Stomach (tissue), 8 donors: ENCODE measurements at regions not wholly inside any gene's neighbourhood (a gene's known extent, or its start where the extent isn't known, plus 50 kb on each side); places are given as distances from the start of the nearest gene placed in this dataset.
"Not testable (repeated sequence)": the region's sequence is repeated elsewhere in the genome, so short reads cannot be mapped to it uniquely, and the experiment has no call there.

Experiments used
- DNase-seq, 2 donors: peaks; one replicate each; pipeline versions ENCODE4 v3.0.0 to v3.0.0-alpha.2; 2013 to 2019
- H3K27ac ChIP-seq, 5 donors: fragments of 200-600 bp in 4 of 5; sonication (generic) in 4 of 5; one replicate each; pipeline ENCODE4 v1.5.1; 2013 to 2019; ENCODE audit warnings: mild to moderate bottlenecking in 1 of 5, moderate library complexity in 1 of 5
- H3K27me3 ChIP-seq, 3 donors: fragments of 200-600 bp; sonication (generic); one replicate each; pipeline ENCODE4 v1.5.1; 2017 to 2019; ENCODE audit warnings: mixed run types in 1 of 3
- H3K36me3 ChIP-seq, 4 donors: fragments of 200-600 bp; sonication (generic); 1 replicate in 3 of 4; 2 replicates in 1 of 4; pipeline ENCODE4 v1.5.1; 2016 to 2019
- H3K4me1 ChIP-seq, 4 donors: fragments of 200-600 bp; sonication (generic); one replicate each; pipeline ENCODE4 v1.5.1; 2016 to 2019
- H3K4me3 ChIP-seq, 4 donors: fragments of 200-600 bp; sonication (generic) in 3 of 4; one replicate each; pipeline ENCODE4 v1.5.1; 2016 to 2019; ENCODE audit warnings: mild to moderate bottlenecking in 1 of 4
- H3K9me3 ChIP-seq, 4 donors: fragments of 200-600 bp; sonication (generic); one replicate each; pipeline ENCODE4 v1.5.1; 2016 to 2019
- EP300 ChIP-seq: sonication (generic); formaldehyde crosslinking; IDR thresholded peaks from one replicate; pipeline ENCODE4 v1.6.1; 2017; ENCODE audit warnings: antibody characterized with exemption
- POLR2A ChIP-seq, 4 donors: fragments of 450-650 bp; IDR thresholded peaks; one replicate each; pipeline ENCODE4 v1.6.1; 2016; ENCODE audit warnings: antibody characterized with exemption in 4 of 4, control low read depth in 2 of 4, mild to moderate bottlenecking in 1 of 4, moderate library complexity in 1 of 4
- POLR2AphosphoS5 ChIP-seq, 3 donors: sonication (generic); formaldehyde crosslinking; IDR thresholded peaks; one replicate each; pipeline ENCODE4 v1.6.1; 2016; ENCODE audit warnings: antibody characterized with exemption in 3 of 3
- WGBS, 5 donors: extraction: QIAGEN DNeasy Blood & Tissue Kit in 3 of 5; methylation state at CpG; one replicate each; pipeline versions ENCODE4 v1.1.5 to v1.1.7; 2013 to 2018; 5-methylcytosine and 5-hydroxymethylcytosine counted together
- intact Hi-C: fragments of 100-400 bp; cut with DNase I; formaldehyde crosslinking; loops from one replicate; pipeline ENCODE4 v1.15.1; 2023; ENCODE audit warnings: low total_unique reads
- TF ChIP-seq, protein P1 (sequence below), 7 experiments: fragments of 450-650 bp in 4 of 7; fragments of 200-600 bp in 3 of 7; sonication (generic) in 3 of 7; IDR thresholded peaks; one replicate each; pipeline ENCODE4 v1.5.1; 2016 to 2019; ENCODE audit warnings: antibody characterized with exemption in 7 of 7, control low read depth in 2 of 7, mild to moderate bottlenecking in 1 of 7
- donor health status: healthy with polysubstance abuse.
- donor health status: Bipolar disorder and iron deficiency.
- donor health status: healthy.

- WGBS, 5 donors, result 17 to 35% (median 34%) methylated on average over 3 of the region's 3 CpGs
- H3K9me3 ChIP-seq, result peaks cover 0 to 14% (median 11%) of the 10 kb centered on the region in 4 donors
- DNase-seq, result no peak
- H3K4me3 ChIP-seq, result no peak overlapping the region
- peaks cover 0 to 24% (median 4%) of the 10 kb centered on the region in 3 donors for H3K27me3 ChIP-seq
- H3K27ac ChIP-seq, result no peak overlapping the region
- H3K36me3 ChIP-seq, result no peaks in the 10 kb centered on the region
- intact Hi-C loops, result no loop called here
- no peaks in the 10 kb centered on the region for H3K4me1 ChIP-seq
- no peak for TF ChIP-seq POLR2A (IDR thresholded peaks at IDR 0.05)
- no peak for TF ChIP-seq EP300
- TF ChIP-seq, protein P1, sequence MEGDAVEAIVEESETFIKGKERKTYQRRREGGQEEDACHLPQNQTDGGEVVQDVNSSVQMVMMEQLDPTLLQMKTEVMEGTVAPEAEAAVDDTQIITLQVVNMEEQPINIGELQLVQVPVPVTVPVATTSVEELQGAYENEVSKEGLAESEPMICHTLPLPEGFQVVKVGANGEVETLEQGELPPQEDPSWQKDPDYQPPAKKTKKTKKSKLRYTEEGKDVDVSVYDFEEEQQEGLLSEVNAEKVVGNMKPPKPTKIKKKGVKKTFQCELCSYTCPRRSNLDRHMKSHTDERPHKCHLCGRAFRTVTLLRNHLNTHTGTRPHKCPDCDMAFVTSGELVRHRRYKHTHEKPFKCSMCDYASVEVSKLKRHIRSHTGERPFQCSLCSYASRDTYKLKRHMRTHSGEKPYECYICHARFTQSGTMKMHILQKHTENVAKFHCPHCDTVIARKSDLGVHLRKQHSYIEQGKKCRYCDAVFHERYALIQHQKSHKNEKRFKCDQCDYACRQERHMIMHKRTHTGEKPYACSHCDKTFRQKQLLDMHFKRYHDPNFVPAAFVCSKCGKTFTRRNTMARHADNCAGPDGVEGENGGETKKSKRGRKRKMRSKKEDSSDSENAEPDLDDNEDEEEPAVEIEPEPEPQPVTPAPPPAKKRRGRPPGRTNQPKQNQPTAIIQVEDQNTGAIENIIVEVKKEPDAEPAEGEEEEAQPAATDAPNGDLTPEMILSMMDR (IDR thresholded peaks at IDR 0.05), result no peak
- TF ChIP-seq POLR2AphosphoS5 (IDR thresholded peaks at IDR 0.05), result no peak
Observed at GRCh38 chr20:43404878-43405277, 52.8 kb upstream of the SRSF6 start.

DNA sequence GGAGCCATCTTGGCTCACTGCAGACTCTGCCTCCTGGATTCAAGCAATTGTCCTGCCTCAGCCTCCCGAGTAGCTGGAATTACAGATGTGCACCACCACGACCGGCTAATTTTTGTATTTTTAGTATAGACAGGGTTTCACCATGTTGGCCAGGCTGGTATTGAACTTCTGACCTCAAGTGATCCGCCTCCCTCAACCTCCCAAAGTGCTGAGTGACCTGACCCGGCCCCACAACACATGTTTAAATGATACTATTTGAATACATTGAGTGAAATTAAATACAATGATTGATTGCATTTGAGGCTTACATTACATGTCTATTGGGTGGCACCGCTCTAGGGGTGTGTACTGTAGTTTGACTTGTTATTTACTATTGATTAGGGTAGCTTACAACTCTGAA lies 56.8 kb upstream of the SRSF6 start:
- DNase-seq, H3K36me3 ChIP-seq, H3K9me3 ChIP-seq, H3K4me3 ChIP-seq, intact Hi-C loops, H3K27ac ChIP-seq, H3K4me1 ChIP-seq: not testable (repeated sequence)
- 77 to 84% (median 79%) methylated on average over 6 of the region's 6 CpGs for WGBS, 5 donors
- peaks cover 0 to 11% (median 4%) of the 10 kb centered on the region in 3 donors for H3K27me3 ChIP-seq

- H3K4me1 ChIP-seq, result no peaks in the 10 kb centered on the region
- H3K9me3 ChIP-seq, result peaks cover 0 to 6% (median 1%) of the 10 kb centered on the region in 4 donors
- peaks cover 0 to 14% (median 0%) of the 10 kb centered on the region in 3 donors for H3K27me3 ChIP-seq
- no peak for DNase-seq
- no peak overlapping the region for H3K27ac ChIP-seq
- no peak overlapping the region for H3K4me3 ChIP-seq
- no peak for TF ChIP-seq POLR2A (IDR thresholded peaks at IDR 0.05)
- TF ChIP-seq, protein P1 (IDR thresholded peaks at IDR 0.05), result no peak
- no peak for TF ChIP-seq POLR2AphosphoS5 (IDR thresholded peaks at IDR 0.05)
- no peak for TF ChIP-seq EP300
- WGBS, 5 donors, result 75 to 83% (median 81%) methylated on average over 8 of the region's 8 CpGs
- intact Hi-C loops, result no loop called here
- H3K36me3 ChIP-seq, result no peaks in the 10 kb centered on the region
Observed at GRCh38 chr20:43398676-43399324, 58.9 kb upstream of the SRSF6 start.

GRCh38 chr20:43397147-43397546 lies 60.5 kb upstream of the SRSF6 start:
- TF ChIP-seq POLR2AphosphoS5 (IDR thresholded peaks at IDR 0.05), result no peak
- TF ChIP-seq, protein P1 (IDR thresholded peaks at IDR 0.05), result no peak
- TF ChIP-seq POLR2A (IDR thresholded peaks at IDR 0.05), result no peak
- TF ChIP-seq EP300, result no peak
- DNase-seq, result no peak
- H3K4me3 ChIP-seq, result no peak overlapping the region
- no peaks in the 10 kb centered on the region for H3K4me1 ChIP-seq
- H3K9me3 ChIP-seq, result peaks cover 0 to 13% (median 3%) of the 10 kb centered on the region in 4 donors
- WGBS, 5 donors, result 81 to 88% (median 83%) methylated on average over 2 of the region's 2 CpGs
- no peak overlapping the region for H3K27ac ChIP-seq
- H3K27me3 ChIP-seq, result peaks cover 0 to 23% (median 0%) of the 10 kb centered on the region in 3 donors
- intact Hi-C loops, result no loop called here
- H3K36me3 ChIP-seq, result no peaks in the 10 kb centered on the region

GRCh38 chr20:43393052-43393451 lies 64.6 kb upstream of the SRSF6 start:
- H3K4me1 ChIP-seq, result peaks cover 0 to 12% (median 5%) of the 10 kb centered on the region in 4 donors
- no peaks in the 10 kb centered on the region for H3K36me3 ChIP-seq
- 55 to 61% (median 60%) methylated on average over 3 of the region's 3 CpGs for WGBS, 5 donors
- peaks cover 0 to 13% (median 3%) of the 10 kb centered on the region in 4 donors for H3K9me3 ChIP-seq
- intact Hi-C loops, result no loop called here
- no peak overlapping the region for H3K4me3 ChIP-seq
- no peak overlapping the region for H3K27ac ChIP-seq
- TF ChIP-seq EP300 (no peak), POLR2AphosphoS5 (IDR thresholded peaks at IDR 0.05) (no peak), POLR2A (IDR thresholded peaks at IDR 0.05) (no peak)
- TF ChIP-seq, protein P1 (IDR thresholded peaks at IDR 0.05), result no peak
- no peak for DNase-seq
- H3K27me3 ChIP-seq, result peaks cover 0 to 29% (median 0%) of the 10 kb centered on the region in 3 donors
